Breast epithelium (tissue), 4 donors: ENCODE measurements at regions not wholly inside any gene's neighbourhood (a gene's known extent, or its start where the extent isn't known, plus 50 kb on each side); places are given as distances from the start of the nearest gene placed in this dataset.

Experiments
- DNase-seq, 2 donors: peaks; one replicate each; pipeline ENCODE4 v3.0.0-alpha.2; 2019; ENCODE audit warnings: low spot score in 2 of 2
- H3K27ac ChIP-seq, 2 donors: fragments of 200-600 bp; sonication (generic) in 1 of 2; one replicate each; pipeline ENCODE4 v1.5.1; 2016 to 2019; ENCODE audit warnings: mild to moderate bottlenecking in 1 of 2
- H3K27me3 ChIP-seq, 2 donors: fragments of 200-600 bp; sonication (generic) in 1 of 2; one replicate each; pipeline versions ENCODE4 v1.5.1 to v1.6.0; 2017 to 2019; ENCODE audit warnings: control low read depth in 1 of 2, mild to moderate bottlenecking in 1 of 2
- H3K36me3 ChIP-seq: fragments of 200-600 bp; one replicate; pipeline ENCODE4 v1.5.1; 2019
- H3K4me1 ChIP-seq, 2 donors: fragments of 200-600 bp; sonication (generic); one replicate each; pipeline ENCODE4 v1.5.1; 2016 to 2019; ENCODE audit warnings: control low read depth in 1 of 2
- H3K4me3 ChIP-seq, 3 donors: fragments of 200-600 bp; sonication (generic); 1 replicate in 2 of 3; 2 replicates in 1 of 3; pipeline ENCODE4 v1.5.1; 2016 to 2019; ENCODE audit warnings: mild to moderate bottlenecking in 3 of 3, moderate library complexity in 2 of 3
- H3K9me3 ChIP-seq, 2 donors: fragments of 200-600 bp; sonication (generic) in 1 of 2; one replicate each; pipeline ENCODE4 v1.5.1; 2016 to 2019; ENCODE audit warnings: control low read depth in 1 of 2
- CTCF ChIP-seq, 3 donors: fragments of 450-650 bp; IDR thresholded peaks; one replicate each; pipeline ENCODE4 v1.5.1; 2016 to 2017; ENCODE audit warnings: antibody characterized with exemption in 3 of 3, mild to moderate bottlenecking in 3 of 3, moderate library complexity in 3 of 3
- POLR2A ChIP-seq: fragments of 450-650 bp; IDR thresholded peaks from one replicate; pipeline ENCODE4 v1.6.1; 2016; ENCODE audit warnings: antibody characterized with exemption, mild to moderate bottlenecking, moderate library complexity
- POLR2AphosphoS5 ChIP-seq, 3 donors: sonication (generic); formaldehyde crosslinking; IDR thresholded peaks; one replicate each; pipeline ENCODE4 v1.6.1; 2017; ENCODE audit warnings: antibody characterized with exemption in 3 of 3
- intact Hi-C: fragments of 100-400 bp; cut with DNase I; formaldehyde crosslinking; loops from one replicate; pipeline ENCODE4 v1.15.1; 2023; ENCODE audit warnings: low total_unique reads

GRCh38 chr4:175385797-175386196 lies 426.3 kb downstream of the GPM6A start:
- DNase-seq = no peak
- H3K4me3 ChIP-seq = no peak overlapping the region
- no peaks in the 10 kb centered on the region for H3K27me3 ChIP-seq
- H3K9me3 ChIP-seq = no peaks in the 10 kb centered on the region
- no peaks in the 10 kb centered on the region for H3K4me1 ChIP-seq
- no peak overlapping the region for H3K27ac ChIP-seq
- no peaks in the 10 kb centered on the region for H3K36me3 ChIP-seq
- TF ChIP-seq CTCF (IDR thresholded peaks at IDR 0.05) (no peak), POLR2AphosphoS5 (IDR thresholded peaks at IDR 0.05) (no peak), POLR2A (no peak)
- intact Hi-C loops = loop anchor here (2.0 kb wide), 1 partner anchor 71 kb away; no protein-coding TSS in a partner anchor

- H3K4me1 ChIP-seq = no peaks in the 10 kb centered on the region
- H3K27me3 ChIP-seq = no peaks in the 10 kb centered on the region
- intact Hi-C loops = loop anchor here (2.0 kb wide), 1 partner anchor 72 kb away; no protein-coding TSS in a partner anchor
- DNase-seq = no peak
- no peak overlapping the region for H3K27ac ChIP-seq
- H3K4me3 ChIP-seq = no peak overlapping the region
- peaks cover 0 to under 1% of the 10 kb centered on the region in 2 donors for H3K9me3 ChIP-seq
- no peaks in the 10 kb centered on the region for H3K36me3 ChIP-seq
- no peak for TF ChIP-seq POLR2AphosphoS5 (IDR thresholded peaks at IDR 0.05)
- no peak for TF ChIP-seq POLR2A
- no peak for TF ChIP-seq CTCF (IDR thresholded peaks at IDR 0.05)
Measured at GRCh38 chr4:175386776-175387507, 425.1 kb downstream of the GPM6A start.

GRCh38 chr4:175394208-175394607 lies 417.9 kb downstream of the GPM6A start:
- intact Hi-C loops = no loop called here
- peaks cover 0 to 7% of the 10 kb centered on the region in 2 donors for H3K9me3 ChIP-seq
- no peaks in the 10 kb centered on the region for H3K27me3 ChIP-seq
- H3K36me3 ChIP-seq = no peaks in the 10 kb centered on the region
- H3K4me3 ChIP-seq = no peak overlapping the region
- no peaks in the 10 kb centered on the region for H3K4me1 ChIP-seq
- no peak for DNase-seq
- no peak overlapping the region for H3K27ac ChIP-seq
- TF ChIP-seq POLR2A (no peak), POLR2AphosphoS5 (IDR thresholded peaks at IDR 0.05) (no peak), CTCF (IDR thresholded peaks at IDR 0.05) (no peak)

- intact Hi-C loops = no loop called here
- no peak for DNase-seq
- Histone ChIP-seq H3K27me3 (no peaks in the 10 kb centered on the region), H3K27ac (no peak overlapping the region), H3K4me1 (no peaks in the 10 kb centered on the region), H3K9me3 (no peaks in the 10 kb centered on the region), H3K36me3 (no peaks in the 10 kb centered on the region), H3K4me3 (no peak overlapping the region)
- TF ChIP-seq POLR2A = no peak
- TF ChIP-seq POLR2AphosphoS5 (IDR thresholded peaks at IDR 0.05) = no peak
- no peak for TF ChIP-seq CTCF (IDR thresholded peaks at IDR 0.05)
Measured at GRCh38 chr4:175405961-175406360, 406.1 kb downstream of the GPM6A start.

- H3K4me1 ChIP-seq = no peaks in the 10 kb centered on the region
- no peaks in the 10 kb centered on the region for H3K27me3 ChIP-seq
- H3K9me3 ChIP-seq = no peaks in the 10 kb centered on the region
- H3K27ac ChIP-seq = no peak overlapping the region
- H3K36me3 ChIP-seq = no peaks in the 10 kb centered on the region
- TF ChIP-seq POLR2A = no peak
- no peak for TF ChIP-seq POLR2AphosphoS5 (IDR thresholded peaks at IDR 0.05)
- no peak for TF ChIP-seq CTCF (IDR thresholded peaks at IDR 0.05)
- intact Hi-C loops = no loop called here
- no peak for DNase-seq
- H3K4me3 ChIP-seq = no peak overlapping the region
Measured at GRCh38 chr4:175407926-175408325, 404.1 kb downstream of the GPM6A start.
